ENCODE measurements at regions not wholly inside any gene's neighbourhood (a gene's known extent, or its start where the extent isn't known, plus 50 kb on each side); places are given as distances from the start of the nearest gene placed in this dataset.

DNA sequence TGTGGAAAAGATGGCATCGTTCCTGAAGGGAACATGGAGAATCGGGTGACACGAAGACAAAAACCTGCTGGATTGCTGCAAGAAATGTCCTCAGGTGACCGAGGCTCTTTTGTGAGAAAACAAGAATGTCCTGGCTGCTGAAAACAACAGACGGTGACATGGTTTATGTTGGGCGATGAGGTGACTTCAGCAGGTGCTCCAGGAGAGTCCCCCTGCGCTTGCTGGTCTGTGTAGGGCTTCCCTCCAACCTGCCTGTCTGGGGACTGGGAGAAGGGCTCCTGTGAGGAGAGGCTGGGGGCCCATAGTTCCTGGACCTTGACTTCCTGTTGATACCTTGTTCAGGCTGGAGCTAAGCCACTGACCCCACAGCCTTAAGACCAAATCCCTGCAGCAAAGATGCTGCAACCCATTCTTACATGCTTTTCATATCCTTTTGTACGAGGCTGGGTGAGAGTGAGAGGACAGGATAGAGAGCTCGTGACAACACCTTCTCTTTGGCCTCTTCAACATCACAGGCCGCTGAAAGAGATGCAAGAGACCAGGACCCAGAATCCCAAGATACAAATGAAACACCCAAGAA, 134.8 kb downstream of the CD83 start:
- no peak for TF ChIP-seq GATA1 (IDR thresholded peaks at IDR 0.05; ENCODE audit: low read depth, low read length)
- TF ChIP-seq POLR2A (IDR thresholded peaks at IDR 0.05; ENCODE audit: low read length), result no peak
- no peak for DNase-seq

DNA sequence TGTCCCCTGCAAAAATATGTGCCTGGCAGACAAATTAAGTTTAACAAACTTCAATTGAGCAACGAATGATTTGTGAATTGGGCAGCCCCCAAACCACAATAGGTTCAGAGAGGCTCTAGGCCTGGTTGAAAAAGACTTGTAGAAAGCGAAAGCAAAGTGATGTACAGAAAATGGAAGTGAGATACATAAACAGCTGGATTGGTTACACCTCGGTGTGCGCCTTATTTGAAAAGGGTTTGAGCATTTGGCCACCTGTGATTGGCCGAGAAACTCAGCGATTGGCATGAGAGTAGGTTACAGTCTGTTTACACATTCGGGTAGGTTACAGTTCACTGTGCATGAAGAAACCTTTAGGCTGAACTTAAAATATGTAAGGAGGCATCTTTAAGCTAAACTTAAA, 136.9 kb downstream of the CD83 start:
- DNase-seq, result no peak
- no peak for TF ChIP-seq GATA1 (IDR thresholded peaks at IDR 0.05; ENCODE audit: low read depth, low read length)
- TF ChIP-seq POLR2A (IDR thresholded peaks at IDR 0.05; ENCODE audit: low read length), result no peak

DNA sequence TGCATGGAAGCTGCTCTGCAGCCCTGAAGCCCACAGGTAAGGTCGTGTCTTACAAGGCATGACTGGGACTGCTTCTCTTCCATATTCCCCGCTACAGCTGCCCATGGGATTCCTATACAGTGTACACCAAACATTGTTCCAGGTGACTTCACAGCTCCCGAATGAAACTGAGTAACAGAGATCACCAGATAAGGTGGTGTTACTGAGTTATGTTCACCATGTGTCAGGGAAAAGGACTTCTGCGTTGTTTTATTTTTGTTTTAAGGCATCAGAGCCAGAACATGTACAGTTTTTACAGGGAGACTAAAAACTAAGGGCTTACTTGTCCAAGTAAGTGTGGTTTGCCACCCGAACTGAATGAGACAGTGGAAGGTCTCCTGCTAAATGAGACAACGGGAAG, 138.3 kb downstream of the CD83 start:
- TF ChIP-seq POLR2A (IDR thresholded peaks at IDR 0.05; ENCODE audit: low read length) (no peak), GATA1 (IDR thresholded peaks at IDR 0.05; ENCODE audit: low read depth, low read length) (no peak)
- no peak for DNase-seq

DNA sequence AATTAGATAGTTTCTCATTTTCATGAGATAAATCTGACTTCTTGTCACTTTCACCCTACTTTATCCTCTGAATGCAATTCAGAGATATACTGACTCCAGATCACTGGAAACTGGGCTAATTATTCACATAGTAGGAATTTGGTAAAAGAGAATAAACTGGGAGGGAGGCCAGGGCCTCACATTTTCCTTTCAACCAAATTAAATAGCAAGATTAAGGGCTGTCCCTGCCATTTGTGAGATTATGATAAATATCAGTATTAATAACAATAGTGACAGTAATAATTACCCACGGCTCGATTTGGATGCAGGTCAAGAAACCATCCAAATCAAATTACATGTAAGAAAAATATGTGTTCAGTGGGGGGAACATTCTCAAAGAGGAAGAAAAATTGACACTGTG, 140.5 kb downstream of the CD83 start:
- TF ChIP-seq POLR2A (IDR thresholded peaks at IDR 0.05; ENCODE audit: low read length) (no peak), GATA1 (IDR thresholded peaks at IDR 0.05; ENCODE audit: low read depth, low read length) (no peak)
- no peak for DNase-seq

DNA sequence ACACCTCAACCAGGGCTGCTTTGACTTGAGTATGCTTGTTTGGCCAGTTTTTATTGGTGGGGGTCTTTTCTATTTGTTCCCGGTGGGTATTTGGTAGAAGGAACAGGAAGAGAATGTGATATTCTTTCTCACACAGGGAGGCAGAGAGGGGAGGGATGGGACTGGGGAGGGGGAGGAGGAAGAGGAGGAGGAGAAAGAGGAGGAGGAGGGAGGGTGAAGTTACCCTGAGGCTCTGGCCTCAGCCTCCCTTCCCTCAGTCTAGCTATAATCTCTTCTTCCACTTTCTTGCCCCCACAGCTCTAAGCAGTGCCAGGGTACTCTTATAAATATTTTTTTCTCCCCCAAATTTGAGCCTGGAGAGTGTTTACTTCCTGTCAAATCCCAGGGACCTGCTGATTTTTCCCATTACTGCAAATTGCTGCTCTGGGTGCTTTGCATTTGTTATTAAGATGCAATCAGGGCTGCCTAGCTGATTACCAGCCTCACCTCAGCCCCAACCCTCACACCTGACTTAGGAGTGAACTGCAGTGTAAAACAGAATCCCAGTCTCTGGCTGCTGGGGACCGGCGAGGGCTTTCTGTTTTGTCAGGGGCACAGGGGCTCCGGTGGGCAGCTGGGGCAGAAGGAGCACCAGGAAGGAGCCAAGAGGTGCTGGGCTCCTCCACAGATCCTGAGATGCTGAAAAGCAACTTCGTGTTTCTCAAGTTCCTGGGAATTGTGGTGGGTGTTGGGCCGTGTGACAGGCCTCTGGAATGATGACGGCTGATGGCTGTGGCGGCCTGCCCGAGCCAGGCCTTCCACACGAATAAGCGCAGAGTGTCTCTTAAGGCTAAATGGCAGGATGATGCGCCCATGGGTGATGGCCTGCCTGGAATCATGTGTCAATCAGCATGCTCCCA, 141.4 kb downstream of the CD83 start:
- DNase-seq, result no peak
- no peak for TF ChIP-seq GATA1 (IDR thresholded peaks at IDR 0.05; ENCODE audit: low read depth, low read length)
- TF ChIP-seq POLR2A (IDR thresholded peaks at IDR 0.05; ENCODE audit: low read length), result no peak

DNA sequence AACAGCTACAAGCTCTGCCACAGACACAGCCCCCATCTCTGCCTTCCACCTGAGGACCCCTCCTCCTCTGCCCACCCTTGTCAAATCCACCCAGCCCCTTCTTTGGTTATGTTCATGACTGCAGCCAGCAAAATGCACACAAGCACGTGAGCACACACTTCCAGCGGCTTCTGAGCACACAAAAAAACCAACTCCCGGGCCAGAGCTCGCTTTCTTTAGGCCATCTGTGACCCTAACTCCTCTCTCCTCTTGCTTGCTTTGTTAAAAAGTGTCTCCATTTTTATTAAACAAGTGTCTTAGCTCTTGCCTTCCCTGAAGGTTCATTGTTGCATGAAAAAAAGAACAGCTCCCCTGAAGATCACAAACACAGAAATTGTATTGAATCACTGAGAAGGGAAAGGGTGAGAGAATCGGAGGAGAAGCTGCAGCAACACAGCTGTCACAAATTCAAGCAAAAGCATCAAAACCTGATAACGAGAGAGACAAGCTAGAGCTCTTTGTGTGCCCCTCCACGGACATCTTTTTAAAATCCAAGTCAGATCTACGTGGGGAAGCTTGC, 142.1 kb downstream of the CD83 start:
- no peak for DNase-seq
- TF ChIP-seq POLR2A (IDR thresholded peaks at IDR 0.05; ENCODE audit: low read length) (no peak), GATA1 (IDR thresholded peaks at IDR 0.05; ENCODE audit: low read depth, low read length) (no peak)

DNA sequence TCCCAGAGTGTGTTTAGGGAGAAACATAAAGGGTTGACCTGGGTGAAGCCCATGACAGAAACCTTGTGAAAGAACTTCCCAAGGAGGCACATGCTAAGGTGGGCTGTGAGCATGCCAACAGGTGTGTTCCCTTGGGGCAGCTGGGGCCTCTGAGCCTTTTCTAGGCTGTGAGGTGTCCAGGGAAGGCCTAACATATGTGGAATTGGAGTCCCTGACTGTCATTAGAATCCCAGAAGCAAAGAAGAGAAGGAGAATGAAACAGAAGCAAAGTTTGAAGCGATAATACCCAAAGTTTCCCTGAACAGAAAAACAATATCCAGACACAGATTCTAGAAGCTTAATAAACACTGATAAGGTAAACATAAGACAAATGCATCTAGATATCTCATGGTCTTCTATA, 143.3 kb downstream of the CD83 start:
- TF ChIP-seq POLR2A (IDR thresholded peaks at IDR 0.05; ENCODE audit: low read length) (no peak), GATA1 (IDR thresholded peaks at IDR 0.05; ENCODE audit: low read depth, low read length) (no peak)

DNA sequence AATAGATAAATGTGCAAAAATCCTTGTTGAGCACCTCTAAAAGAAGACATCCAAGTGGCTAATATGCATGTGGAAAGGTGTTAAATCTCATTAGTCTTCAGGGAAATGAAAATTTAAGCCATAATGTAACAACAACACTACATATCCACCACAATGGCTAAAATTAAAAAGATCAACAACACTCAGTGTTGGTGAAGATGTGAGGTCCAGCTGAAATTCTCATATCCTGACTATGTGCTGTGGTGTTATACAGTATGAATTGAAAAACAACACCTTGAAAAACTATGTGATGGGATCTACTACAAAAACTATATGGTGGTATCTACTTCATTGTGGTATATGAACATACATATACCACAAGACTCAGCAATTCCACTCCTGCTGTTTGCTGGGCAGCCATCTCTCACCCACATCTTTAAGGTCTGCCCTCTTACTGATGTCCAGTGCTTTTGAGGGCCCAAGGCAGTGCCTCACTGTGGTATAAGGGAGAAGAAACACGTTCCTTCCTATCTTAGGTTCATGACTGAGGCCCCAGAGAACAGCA, 146.4 kb downstream of the CD83 start:
- no peak for DNase-seq
- TF ChIP-seq GATA1 (IDR thresholded peaks at IDR 0.05; ENCODE audit: low read depth, low read length) (no peak), POLR2A (IDR thresholded peaks at IDR 0.05; ENCODE audit: low read length) (no peak)

More for the DNA sequence above, 143.3 kb downstream of the CD83 start:
- no peak for DNase-seq

DNA sequence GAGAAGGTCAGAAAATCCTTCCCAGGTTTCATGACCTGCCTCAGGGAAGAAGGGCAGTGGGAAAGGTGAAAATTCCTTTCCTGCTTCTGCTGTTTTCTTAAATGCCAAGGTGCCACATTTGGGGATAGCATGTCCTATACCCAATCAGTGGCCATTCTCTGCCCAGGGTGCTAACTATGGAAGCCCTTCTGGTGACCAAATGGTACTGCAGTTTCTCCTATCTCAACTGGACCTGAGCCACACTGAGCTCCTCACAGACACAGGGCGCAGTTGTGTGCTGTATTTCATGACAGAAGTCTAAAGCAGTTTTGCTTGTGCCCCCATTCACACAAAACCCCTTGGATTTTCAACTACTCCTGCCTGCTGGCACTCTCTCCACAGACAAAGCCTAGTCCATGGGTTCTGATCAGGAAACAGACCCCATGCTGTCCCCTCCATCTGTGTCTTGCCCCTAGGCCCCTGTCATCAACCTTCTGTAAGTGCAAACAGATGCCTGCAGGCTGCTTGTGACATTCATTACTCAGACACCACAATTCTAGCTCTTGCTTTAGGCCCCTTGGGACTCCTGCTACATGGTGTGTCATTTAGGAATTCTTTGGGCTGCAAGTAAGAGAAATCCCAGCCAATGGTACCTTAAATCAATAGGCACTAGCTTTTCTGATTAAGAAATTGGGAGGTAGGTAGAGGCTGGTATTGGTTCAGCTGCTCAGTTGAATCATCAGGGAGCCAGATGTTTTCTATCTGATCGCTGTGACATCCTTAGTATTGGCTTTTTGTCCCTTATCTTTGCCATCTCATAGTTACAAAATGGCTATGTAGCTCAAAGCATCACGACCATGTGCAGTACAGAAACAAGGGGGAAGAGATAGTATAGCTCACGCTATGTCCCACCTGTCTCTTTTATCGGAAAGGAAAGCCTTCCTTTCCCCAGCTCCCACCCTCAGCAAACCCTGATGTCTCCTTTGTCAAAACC, 147.8 kb downstream of the CD83 start:
- TF ChIP-seq POLR2A (IDR thresholded peaks at IDR 0.05; ENCODE audit: low read length) (no peak), GATA1 (IDR thresholded peaks at IDR 0.05; ENCODE audit: low read depth, low read length) (no peak)
- no peak for DNase-seq

DNA sequence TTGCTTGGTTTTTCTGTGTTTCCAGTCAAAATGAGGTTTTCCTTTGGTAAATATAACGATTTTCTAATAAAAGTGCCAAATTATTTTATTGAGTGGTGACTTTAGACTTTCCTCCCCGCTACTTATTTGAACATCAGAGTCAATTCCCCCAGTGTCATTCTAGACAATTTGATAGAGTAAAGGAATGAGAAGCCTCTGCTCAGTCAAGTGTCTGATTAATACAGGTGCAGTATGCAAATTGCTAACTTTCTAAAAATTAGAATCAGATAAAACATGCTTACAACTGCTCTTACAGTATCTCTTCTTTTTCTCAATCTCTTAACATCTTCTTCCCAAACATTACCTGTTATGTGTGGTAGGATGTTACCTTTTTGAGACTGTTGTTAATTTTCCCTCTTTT, 148.7 kb downstream of the CD83 start:
- DNase-seq, result no peak
- TF ChIP-seq POLR2A (IDR thresholded peaks at IDR 0.05; ENCODE audit: low read length), result no peak
- TF ChIP-seq GATA1 (IDR thresholded peaks at IDR 0.05; ENCODE audit: low read depth, low read length), result no peak

DNA sequence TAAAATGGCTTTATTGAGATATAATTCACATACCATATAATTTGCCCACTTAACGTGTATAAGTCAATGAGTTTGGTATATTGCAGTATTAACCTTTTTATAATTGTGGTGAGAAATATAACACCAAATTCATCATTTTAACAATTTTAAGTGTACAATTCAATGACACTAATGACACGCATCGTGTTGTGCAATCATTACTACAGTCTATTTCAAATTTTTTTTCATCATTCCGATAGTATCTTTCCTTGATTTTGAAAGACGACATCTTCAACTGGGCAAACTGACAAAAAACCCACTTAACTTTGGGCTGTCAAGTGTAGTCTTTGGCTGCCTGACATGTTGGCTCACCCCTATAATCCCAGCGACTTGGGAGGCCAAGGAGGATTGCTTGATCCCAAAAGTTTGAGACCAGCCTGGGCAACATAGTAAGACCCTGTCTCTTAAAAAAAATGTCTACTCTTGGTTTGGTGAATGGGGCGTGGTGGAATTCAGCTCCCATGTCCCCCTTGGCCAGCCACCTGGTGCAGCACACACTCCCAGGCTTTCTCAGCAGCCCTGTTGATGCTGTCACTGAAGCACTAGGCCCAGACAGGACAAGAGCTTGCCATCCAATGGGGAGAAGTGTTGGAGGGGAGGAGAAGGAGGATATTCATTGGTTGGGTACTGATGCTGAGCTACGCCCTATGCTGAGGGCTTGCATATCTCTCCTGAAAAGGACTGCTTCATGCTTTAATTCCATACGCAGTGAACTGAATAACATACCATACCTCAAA, 150.5 kb downstream of the CD83 start:
- no peak for DNase-seq
- TF ChIP-seq GATA1 (IDR thresholded peaks at IDR 0.05; ENCODE audit: low read depth, low read length) (no peak), POLR2A (IDR thresholded peaks at IDR 0.05; ENCODE audit: low read length) (no peak)

DNA sequence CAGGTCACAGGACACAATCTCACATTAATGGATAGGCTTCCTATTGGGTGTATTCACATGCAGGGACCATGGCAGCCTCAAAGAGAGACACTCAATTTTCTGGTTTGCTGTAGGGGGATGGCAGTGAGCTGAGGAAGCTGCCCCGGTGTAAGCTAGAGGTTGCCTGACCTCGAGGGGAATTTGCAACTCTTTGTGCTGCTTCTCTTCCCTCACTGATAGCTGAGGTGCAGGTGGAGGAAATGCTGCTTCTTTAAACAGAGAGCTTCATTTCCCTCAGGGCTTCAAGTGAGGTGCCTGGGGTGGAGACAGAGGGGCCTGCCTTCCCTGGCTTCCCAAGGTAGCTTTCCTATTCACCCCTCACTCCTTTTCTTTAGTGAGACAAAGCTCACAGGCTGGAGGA, 151.9 kb downstream of the CD83 start:
- no peak for DNase-seq
- TF ChIP-seq POLR2A (IDR thresholded peaks at IDR 0.05; ENCODE audit: low read length) (no peak), GATA1 (IDR thresholded peaks at IDR 0.05; ENCODE audit: low read depth, low read length) (no peak)

Data from erythroblast (primary cell).